HG03039 (cell line): ENCODE measurements at regions not wholly inside any gene's neighbourhood (a gene's known extent, or its start where the extent isn't known, plus 50 kb on each side); places are given as distances from the start of the nearest gene placed in this dataset.

Experiments
- ATAC-seq: cut with Tn5 transposase; IDR thresholded peaks from one replicate; pipeline ENCODE4 v1.9.1; 2021; ENCODE audit warnings: mild to moderate bottlenecking, moderate library complexity; ENCODE audit not compliant: unreplicated experiment

DNA sequence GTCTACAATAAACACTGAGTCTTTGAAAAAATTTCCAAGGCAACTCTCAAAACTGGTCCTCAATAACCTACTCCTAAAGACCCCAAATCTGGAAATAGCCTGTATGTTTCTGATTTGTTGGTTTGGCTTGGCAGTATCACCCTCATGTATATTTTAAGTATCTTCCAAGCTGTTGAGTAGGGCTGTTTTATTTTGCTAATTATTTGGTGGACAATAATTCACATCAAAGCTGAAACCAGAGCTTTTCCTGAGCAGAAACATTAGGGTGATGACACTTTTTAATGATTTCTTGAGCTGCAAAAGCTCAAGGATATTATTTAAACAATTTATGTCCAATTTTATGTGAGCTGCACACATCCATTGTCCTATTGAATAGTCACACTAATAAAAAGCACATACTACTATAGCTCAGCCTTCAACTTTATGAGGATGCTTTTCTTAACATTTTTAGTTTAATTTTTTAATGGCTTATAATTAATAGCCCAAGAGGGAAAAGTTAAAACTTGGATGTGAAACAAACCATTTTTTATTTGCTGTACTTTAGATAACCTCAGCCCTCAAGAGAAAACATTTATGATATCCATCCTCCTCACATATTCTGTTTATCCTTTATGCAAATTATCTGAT, 393.1 kb downstream of the TAF11L14 start:
- no peak for ATAC-seq

DNA sequence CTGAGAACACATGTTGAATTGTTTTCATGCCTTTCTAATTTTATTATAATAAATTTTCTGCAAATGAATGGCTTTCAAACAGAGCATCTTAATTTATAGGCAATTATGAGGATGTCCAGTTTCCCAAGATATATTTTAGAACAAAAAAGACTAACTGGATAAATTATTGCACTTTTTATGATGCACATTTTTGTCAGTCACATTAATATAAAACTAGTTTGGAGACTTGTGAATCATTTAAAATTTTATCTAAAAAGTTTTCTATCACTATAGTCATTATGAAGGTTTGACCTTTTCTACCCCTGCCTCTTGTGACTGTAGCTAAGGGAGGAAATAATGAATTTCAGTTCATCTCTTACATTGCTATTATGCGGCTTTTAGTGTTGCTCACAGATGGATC, 393.8 kb downstream of the TAF11L14 start:
- ATAC-seq, result no peak

DNA sequence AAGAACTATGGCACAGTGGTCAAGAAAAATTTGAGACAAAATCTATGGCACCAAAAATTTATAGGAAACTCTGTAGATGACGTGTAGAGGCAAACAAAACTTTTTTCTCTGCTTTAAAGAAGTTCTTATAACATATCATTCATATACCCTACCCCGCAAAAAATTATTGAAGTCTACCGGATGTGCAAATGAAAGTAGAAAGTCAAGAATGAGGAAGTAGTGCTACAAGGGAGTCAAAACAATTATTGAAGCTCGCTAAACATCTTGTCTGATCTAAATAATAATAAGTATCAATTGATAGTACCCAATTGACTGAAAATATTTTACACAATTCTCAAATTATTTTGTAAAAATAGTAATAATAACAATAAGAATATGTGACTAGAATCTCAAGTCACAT, 398.5 kb downstream of the TAF11L14 start:
- ATAC-seq, result no peak

DNA sequence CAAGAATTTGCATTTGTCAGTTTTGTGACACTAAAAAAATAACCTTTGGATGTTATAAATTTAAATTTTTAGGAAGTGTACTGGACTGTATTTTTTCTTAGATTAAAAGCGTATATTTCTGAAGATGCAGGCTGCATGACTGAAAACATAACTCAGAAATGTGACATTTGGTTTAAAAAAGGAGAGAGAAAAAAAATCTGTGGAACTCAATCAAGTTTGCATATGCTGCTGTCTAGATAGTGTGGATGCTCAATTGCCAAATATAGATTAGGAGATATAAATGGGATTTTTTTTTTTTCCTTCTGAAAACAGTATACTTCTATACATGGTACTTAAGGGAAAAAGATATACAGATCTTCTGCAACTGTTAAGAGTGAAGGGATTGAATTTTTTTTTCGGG, 402.3 kb downstream of the TAF11L14 start:
- no peak for ATAC-seq

DNA sequence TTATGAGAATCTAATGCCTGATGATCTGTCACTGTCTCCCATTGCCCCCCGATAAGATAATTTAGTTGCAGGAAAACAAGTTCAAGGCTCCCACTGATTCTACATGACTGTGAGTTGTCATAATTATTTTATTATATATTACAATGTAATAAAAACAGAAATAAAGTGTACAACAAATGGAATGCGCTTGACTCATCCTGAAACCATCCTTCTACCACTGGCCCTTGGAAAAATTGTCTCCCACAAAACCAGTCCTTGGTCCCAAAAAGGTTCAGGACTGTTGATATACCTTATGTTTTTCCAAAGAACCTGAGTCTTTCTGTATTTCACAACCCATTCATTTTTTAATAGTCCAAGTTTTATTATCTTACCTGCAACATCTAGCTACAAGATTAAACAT, 403.5 kb downstream of the TAF11L14 start:
- ATAC-seq, result no peak

DNA sequence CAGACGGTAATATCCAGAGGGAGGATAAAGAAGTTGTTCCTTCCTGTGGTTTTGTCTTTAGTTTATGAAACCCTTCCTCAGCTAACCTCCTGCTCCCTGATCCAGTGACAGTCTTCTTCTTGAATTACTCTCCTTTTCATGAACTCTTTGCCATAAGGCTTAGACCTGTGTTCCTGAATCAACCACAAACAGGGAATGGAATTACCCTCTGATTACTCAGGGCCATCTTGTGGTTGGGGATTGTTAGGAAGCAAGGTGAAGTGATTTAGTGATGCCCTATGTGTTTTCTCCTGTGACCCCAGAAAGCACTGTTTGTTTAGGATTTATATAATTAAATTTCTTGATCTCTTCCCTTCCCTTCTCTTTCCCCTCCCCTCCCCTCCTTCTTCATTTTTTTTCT, 409.1 kb downstream of the TAF11L14 start:
- no peak for ATAC-seq

DNA sequence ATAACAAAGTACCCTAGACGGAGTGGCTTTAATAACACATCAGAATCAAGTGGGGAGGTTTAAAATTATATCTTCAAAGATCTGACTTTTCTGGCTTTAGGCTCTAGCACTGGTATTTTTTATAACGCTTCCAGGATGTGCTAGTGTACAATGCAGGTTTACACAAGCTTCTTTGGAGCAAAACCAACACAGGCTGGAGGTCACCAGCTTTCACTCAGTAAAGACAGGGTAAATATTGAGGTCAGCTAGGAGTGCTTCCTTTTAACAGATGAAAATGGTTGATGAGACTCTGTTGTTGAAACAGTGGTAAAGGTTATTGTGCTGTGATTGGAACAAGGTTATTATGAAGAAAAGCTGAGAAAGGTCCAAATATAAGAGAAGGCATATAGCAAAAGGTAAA, 414.2 kb downstream of the TAF11L14 start:
- ATAC-seq, result no peak

DNA sequence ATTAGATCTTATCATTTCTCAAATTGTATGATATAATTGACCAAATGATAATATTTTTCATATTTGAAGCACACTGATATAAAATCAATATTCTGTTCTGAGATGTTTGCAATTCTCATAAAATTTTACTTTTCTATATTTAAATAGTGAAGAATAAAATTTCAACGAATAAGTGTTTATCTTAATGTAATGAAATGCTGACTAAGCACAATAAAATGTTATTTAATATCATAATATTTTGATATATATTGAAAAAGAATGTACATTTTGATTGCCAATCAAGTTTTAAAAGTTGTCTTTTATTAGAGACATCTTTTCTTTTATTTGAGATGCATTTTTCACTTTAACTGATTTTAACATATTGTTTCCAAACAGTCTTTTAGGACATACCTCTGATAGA, 416.1 kb downstream of the TAF11L14 start:
- ATAC-seq, result no peak

DNA sequence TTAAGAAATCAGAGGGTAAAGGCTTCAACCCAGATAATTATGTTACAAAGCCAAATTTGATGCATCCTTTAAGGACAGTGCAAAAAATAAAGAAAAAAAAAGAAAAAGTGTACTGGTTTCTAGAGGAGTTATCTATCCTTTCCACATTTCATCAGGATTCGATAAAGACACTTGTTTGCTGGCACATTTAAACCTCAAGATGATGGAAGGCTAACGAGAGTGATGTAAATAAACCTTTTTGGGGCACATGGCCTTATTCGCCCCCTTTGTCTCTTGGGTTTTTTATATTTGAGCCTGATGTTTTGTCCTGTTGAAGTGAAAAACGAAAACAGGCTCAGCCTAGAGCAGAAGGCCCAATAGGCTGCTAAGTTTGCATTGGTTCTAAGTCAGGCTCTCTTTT, 416.5 kb downstream of the TAF11L14 start:
- no peak for ATAC-seq

DNA sequence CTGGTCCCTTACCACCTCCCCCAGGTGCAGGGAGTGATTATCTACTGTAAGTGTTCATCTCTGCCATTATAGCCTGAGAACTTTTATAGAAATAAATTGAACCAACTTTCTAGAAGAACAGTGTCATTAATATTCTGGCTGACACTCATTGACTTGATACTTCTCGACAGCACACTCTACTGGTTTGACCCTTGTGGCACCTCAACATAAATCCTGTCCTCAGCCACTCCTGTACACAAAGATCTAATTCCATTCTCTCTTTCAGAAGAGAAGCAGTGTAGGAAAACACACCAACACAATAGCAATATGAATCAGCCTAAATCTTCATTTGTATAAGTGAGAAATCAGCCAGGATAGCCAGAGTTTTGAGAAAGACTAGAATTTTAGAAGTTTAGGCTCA, 417.7 kb downstream of the TAF11L14 start:
- no peak for ATAC-seq

DNA sequence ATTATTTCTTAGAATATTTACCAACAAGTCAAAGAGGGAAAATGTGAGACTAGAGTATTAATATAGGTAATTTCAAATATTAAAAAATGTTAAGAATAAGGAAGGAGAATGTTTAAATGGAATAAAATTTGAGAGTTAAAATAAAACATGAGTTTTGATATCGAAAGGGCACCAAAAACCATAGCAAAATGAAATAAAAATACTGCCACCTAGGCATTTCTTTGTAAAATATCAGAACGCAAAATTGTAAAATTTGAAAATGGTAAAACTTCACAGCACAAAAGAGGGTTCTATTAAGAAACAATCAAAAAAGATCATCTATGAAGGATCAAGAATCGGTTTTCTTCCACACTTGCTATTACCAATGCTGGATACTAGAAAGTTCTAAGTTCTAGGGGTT, 418.3 kb downstream of the TAF11L14 start:
- ATAC-seq, result no peak

DNA sequence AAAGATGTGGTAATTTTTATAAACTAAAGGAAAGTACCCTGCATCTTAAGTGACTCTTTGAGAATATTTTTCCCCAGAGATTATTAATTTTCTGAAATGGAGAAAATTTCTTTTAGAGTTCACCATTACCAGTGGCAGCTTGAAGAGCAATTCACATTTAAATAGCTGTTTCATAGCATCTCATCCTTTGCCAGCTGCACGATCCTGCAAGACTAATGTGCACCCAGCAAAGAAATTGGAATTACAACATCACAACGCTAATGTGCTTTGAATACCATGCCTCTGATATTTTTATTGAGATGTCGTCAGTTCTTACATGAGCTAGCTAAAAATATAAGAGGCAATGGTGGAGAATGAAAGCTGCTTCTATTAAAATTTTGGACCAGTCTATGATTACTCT, 423.5 kb downstream of the TAF11L14 start:
- ATAC-seq, result no peak

DNA sequence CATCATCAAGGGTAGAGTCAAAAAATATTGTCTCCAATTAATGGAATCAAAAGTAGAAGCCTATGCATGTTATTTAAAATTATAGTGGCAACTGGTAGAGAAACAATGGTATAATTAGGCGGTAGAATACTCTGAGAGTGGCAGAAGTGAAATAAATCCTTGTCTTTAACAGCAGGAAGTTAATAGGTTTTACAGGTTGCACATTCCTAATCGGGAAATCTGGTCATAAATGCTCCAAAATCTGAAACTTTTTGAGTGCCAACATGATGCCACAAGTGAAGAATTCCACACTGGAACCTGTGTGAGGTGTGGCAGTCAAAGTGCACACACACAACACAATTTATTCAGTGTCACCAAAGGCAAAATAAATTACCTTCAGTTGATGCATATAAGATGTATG, 433.4 kb downstream of the TAF11L14 start:
- ATAC-seq, result no peak

DNA sequence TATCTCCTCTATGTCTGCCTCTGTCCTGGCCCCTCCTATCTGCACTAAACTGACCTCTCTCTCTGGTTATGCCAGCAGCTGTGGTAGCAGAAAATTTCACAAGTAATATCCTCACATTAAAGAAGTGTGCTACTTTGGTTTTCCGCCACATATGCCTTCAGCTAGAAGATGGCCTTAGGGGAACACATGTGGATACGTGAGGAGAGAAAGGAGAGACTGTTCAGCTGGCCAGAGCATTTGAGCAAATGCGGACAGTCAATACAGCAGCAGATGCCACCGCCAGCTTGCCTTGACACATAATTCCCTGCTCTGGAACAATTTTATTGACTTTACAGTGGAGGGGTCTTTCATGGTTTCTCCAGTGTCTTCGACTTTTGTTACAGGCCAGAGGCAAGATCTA, 434.6 kb downstream of the TAF11L14 start:
- ATAC-seq, result no peak

DNA sequence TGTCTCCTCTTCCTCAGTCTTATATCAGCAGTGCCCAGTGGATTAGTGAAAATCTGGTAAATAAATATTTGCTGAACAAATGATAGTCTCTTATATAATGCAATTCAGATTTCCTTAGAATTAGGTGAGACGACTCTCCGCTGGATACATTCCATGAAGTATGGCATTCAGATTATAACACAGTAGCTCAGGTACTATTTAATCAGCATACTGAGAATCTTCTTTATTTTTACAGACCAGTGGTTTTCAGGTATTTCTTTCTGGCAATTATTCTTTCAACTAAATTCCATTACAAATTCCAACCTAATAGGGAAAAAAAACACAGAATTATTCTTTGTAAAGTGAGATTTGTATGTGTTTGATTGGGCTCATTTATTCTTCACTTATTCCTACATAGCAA, 435.5 kb downstream of the TAF11L14 start:
- ATAC-seq, result no peak

DNA sequence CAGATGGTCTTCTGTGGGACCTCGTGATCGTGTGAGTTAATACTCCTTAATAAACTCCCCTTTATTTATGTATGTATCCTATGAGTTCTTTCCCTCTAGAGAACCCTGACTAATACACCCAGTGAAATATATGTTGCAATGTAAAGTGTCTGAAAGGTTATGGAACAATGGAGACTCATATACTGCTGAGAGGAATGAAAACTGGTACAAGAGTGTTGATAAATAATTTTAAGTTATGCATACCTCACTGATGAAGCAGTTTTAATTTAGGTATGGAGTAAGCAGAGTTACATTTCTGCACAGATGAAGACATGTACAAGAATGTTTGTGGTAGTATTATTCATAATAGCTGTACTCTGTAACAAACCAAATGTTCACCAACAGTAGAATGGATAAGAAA, 438.3 kb downstream of the TAF11L14 start:
- no peak for ATAC-seq

DNA sequence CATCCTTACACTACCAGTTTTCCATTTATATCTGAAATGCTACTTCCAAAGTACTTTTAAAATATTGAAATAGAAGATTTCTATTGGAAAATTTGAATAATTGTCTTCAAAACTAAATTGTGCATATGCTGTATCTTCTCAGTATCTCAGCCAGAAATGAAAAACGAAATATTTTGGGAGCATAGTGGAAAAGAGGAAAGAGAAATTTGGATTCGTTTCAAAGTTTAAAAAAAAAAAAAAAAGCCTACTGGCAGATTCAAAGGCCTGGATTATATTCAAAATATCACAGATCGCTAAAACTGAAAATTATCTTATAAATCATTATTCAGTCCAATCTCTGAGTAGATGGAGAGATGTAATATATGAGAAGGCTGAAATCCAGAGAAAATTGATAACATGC, 440.7 kb downstream of the TAF11L14 start:
- ATAC-seq, result no peak

DNA sequence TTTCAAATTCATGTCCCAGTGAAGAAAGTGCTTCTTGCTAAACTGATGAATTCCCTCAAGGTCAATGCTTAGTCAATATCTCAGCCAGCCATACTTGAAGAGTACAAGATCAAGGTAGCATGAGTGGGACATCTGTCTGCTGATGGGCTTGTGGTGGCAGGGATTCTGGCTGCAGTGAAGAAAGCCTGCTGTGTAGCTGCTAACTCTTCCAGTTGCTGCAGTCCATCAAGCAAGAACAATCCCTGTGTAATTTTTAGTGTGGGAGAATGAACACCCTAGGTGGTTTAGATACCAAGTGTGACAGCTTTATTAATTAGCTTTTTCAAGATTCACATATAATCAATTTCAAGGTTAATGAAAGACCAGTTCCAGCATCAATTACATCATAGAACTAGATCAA, 443.9 kb downstream of the TAF11L14 start:
- ATAC-seq, result no peak

DNA sequence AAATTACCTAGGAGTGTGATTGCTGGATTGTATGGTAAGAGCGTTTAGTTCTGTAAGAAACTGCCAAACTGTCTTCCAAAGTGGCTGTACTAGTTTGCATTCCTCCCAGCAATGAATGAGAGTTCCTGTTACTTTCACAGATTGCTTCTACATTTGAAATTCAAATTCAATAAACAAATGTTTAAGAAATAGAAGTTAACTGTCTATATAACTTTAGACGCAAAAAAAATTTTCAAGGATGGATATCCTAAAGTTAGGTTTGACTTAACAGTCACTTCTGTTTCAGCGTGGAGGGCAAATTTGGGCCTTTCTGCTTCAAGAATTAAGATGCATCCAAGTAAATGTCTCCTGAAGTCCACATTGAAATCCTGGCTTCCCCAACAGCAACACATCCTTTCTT, 445.6 kb downstream of the TAF11L14 start:
- ATAC-seq, result no peak

DNA sequence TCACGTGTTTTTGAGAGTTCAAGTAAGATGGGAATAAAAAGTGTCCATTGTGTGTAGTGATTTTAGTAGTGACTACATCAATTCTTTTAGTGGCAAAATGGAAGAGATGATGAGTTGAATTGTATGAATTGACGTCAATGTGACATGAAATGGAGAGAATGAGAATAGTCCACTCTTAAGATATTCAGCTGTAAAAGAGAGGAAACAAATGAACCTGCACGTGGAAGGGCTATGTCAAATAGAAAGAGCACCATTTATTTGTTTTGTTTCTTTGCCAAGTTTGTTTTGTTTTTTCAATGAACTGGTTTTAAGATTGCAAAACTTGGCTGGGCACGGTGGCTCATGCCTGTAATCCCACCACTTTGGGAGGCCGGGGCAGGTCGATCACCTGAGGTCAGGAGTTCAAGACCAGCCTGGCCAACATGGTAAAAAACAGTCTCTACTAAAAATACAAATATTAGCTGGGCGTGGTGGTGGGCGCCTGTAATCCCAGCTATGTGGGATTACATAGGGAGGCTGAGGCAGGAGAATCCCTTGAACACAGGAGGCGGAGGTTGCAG, 453.8 kb downstream of the TAF11L14 start:
- no peak for ATAC-seq

DNA sequence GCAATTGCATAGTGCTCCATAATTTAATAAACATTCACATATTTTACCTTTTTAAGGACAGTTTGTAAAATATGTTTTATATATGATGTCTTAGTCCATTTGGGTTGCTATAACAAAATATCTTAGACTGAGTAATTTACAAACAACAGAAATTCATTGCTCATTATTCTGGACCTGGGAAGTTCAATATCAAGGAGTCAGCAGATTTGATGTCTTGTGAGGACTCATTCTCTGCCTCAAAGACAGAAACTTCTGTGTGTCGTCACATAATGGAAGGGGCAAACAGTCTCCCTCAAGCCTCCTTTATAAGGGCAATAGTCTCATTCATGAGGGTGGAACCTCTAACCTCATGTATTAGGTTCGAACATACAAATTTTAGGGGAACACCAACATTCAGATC, 455.9 kb downstream of the TAF11L14 start:
- no peak for ATAC-seq

DNA sequence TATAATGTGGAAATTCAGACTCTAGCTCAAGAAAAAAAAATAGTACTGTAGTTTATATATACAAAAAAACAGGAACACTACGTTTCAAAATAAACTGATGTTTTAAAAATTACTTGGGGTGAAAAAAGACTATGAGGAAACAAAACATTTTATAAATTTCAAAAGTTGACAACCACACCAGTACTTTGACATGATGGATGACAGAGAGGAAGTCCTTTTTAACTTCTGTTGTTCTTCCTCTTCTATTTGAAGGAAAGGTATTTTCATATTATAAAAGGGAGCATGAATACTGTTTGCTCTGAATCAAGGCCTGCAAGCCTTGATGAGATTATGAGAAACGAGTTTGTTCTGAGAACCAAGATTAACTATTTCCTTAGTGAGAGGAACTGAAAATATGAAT, 456.9 kb downstream of the TAF11L14 start:
- no peak for ATAC-seq

DNA sequence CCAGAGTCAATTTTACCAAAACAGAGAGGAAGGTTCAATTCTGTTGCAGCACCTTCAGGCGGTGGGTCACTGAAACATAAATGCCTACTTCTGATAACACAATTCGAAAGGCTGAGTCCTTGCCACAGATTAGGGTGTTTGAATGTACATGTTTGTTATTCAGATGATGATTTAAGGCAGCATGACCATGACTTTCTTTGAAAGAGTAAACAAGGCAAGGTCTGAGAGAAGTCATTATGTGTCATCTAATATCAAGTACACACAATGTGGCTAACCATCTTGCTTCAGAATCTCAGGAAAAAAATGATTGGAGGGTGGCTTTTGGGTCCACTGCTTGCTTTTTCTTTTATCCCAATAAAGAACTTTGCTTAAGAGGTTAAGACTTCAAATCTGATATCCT, 457.5 kb downstream of the TAF11L14 start:
- ATAC-seq, result no peak
